DND-41 (cell line): ENCODE measurements at regions not wholly inside any gene's neighbourhood (a gene's known extent, or its start where the extent isn't known, plus 50 kb on each side); places are given as distances from the start of the nearest gene placed in this dataset.

Experiments used
- ATAC-seq: fragments of 200-7000 bp; cut with Tn5 transposase; 3 replicates; pipeline ENCODE4 v1.9.1; 2021; ENCODE audit warnings: low read depth; ENCODE audit not compliant: insufficient read depth
- DNase-seq: peaks from one replicate; pipeline ENCODE4 v3.0.0-alpha.2; 2020
- H2AFZ ChIP-seq: 2 replicates; pipeline ENCODE4 v1.6.0; 2012; ENCODE audit warnings: low read depth, low read length
- H3K27ac ChIP-seq: 2 replicates; pipeline ENCODE4 v1.5.1; 2012; ENCODE audit warnings: low read length, inconsistent platforms
- H3K27me3 ChIP-seq: fragments of 200-600 bp; sonication (generic); 2 replicates; pipeline ENCODE4 v1.6.0; 2012; ENCODE audit warnings: low read length, mild to moderate bottlenecking, inconsistent platforms; ENCODE audit not compliant: insufficient read depth, poor library complexity
- H3K36me3 ChIP-seq: 2 replicates; pipeline ENCODE4 v1.5.1; 2012; ENCODE audit warnings: low read length, inconsistent platforms; ENCODE audit not compliant: insufficient read depth
- H3K4me1 ChIP-seq: 2 replicates; pipeline ENCODE4 v1.5.1; 2012; ENCODE audit warnings: mild to moderate bottlenecking, low read length; ENCODE audit not compliant: insufficient read depth
- H3K4me2 ChIP-seq: 2 replicates; pipeline ENCODE4 v1.6.0; 2012; ENCODE audit warnings: mild to moderate bottlenecking, moderate library complexity, low read length, inconsistent platforms; ENCODE audit not compliant: insufficient read depth
- H3K4me3 ChIP-seq, 2 experiments: fragments of 200-600 bp in 1 of 2; shearing (Covaris generic) in 1 of 2; 2 replicates each; pipeline ENCODE4 v1.5.1; 2012 to 2016; ENCODE audit warnings: inconsistent platforms in 2 of 2, low read length in 2 of 2, mild to moderate bottlenecking in 2 of 2, low read depth in 1 of 2, moderate library complexity in 1 of 2
- H3K79me2 ChIP-seq: 2 replicates; pipeline ENCODE4 v1.6.0; 2012; ENCODE audit warnings: low read length, inconsistent platforms; ENCODE audit not compliant: insufficient read depth
- H3K9ac ChIP-seq: 2 replicates; pipeline ENCODE4 v1.6.0; 2012; ENCODE audit warnings: low read depth, mild to moderate bottlenecking, inconsistent platforms, low read length, moderate library complexity
- H3K9me3 ChIP-seq: 2 replicates; pipeline ENCODE4 v1.5.1; 2012; ENCODE audit warnings: low read length, moderate library complexity, mild to moderate bottlenecking, inconsistent platforms; ENCODE audit not compliant: insufficient read depth, severe bottlenecking
- H4K20me1 ChIP-seq: 2 replicates; pipeline ENCODE4 v1.6.0; 2012; ENCODE audit warnings: low read length; ENCODE audit not compliant: insufficient read depth
- CTCF ChIP-seq: IDR thresholded peaks from 2 replicates; pipeline ENCODE4 v1.5.1; 2012; ENCODE audit warnings: borderline replicate concordance, low read length, moderate library complexity, mild to moderate bottlenecking; ENCODE audit not compliant: poor library complexity, severe bottlenecking; ENCODE audit errors: extremely low read depth
- EZH2 ChIP-seq: IDR thresholded peaks from 3 replicates; pipeline ENCODE4 v1.6.1; 2012; ENCODE audit warnings: borderline replicate concordance, low read depth, mild to moderate bottlenecking, moderate library complexity, low read length, inconsistent platforms; ENCODE audit not compliant: severe bottlenecking

GRCh38 chr14:78091361-78091760 lies 78.8 kb upstream of the NRXN3 start:
- Histone ChIP-seq H3K4me3 (no peak overlapping the region), H3K79me2 (no peaks in the 10 kb centered on the region), H2AFZ (no peak overlapping the region), H3K27me3 (no peaks in the 10 kb centered on the region), H3K9me3 (no peaks in the 10 kb centered on the region), H3K9ac (no peak overlapping the region), H3K4me1 (no peaks in the 10 kb centered on the region), H3K4me2 (no peak overlapping the region), H3K36me3 (no peaks in the 10 kb centered on the region), H4K20me1 (no peaks in the 10 kb centered on the region), H3K27ac (no peak overlapping the region)
- ATAC-seq: no peak
- TF ChIP-seq CTCF (no peak), EZH2 (no peak)
- no peak for DNase-seq

- ATAC-seq (no peak), DNase-seq (no peak)
- Histone ChIP-seq H3K9me3 (no peaks in the 10 kb centered on the region), H3K36me3 (no peaks in the 10 kb centered on the region), H4K20me1 (no peaks in the 10 kb centered on the region), H3K27me3 (no peaks in the 10 kb centered on the region), H3K27ac (no peak overlapping the region), H3K79me2 (no peaks in the 10 kb centered on the region), H3K4me1 (no peaks in the 10 kb centered on the region), H3K4me3 (no peak overlapping the region), H3K4me2 (no peak overlapping the region), H3K9ac (no peak overlapping the region), H2AFZ (no peak overlapping the region)
- TF ChIP-seq EZH2 (no peak), CTCF (no peak)
Observed at GRCh38 chr14:78092040-78092439, 78.1 kb upstream of the NRXN3 start.

- ATAC-seq (no peak), DNase-seq (no peak)
- no peak overlapping the region for H2AFZ ChIP-seq
- no peak overlapping the region for H3K27ac ChIP-seq
- no peaks in the 10 kb centered on the region for H3K79me2 ChIP-seq
- H3K4me1 ChIP-seq: no peaks in the 10 kb centered on the region
- H3K9me3 ChIP-seq: no peaks in the 10 kb centered on the region
- H3K4me3 ChIP-seq: no peak overlapping the region
- H3K4me2 ChIP-seq: no peak overlapping the region
- TF ChIP-seq EZH2 (no peak), CTCF (no peak)
- no peaks in the 10 kb centered on the region for H3K36me3 ChIP-seq
- H3K9ac ChIP-seq: no peak overlapping the region
- H4K20me1 ChIP-seq: no peaks in the 10 kb centered on the region
- no peaks in the 10 kb centered on the region for H3K27me3 ChIP-seq
Observed at GRCh38 chr14:78103271-78103670, 66.9 kb upstream of the NRXN3 start.

GRCh38 chr14:78104160-78104559 lies 66.0 kb upstream of the NRXN3 start:
- no peaks in the 10 kb centered on the region for H3K9me3 ChIP-seq
- ATAC-seq (no peak), DNase-seq (no peak)
- H3K4me3 ChIP-seq: no peak overlapping the region
- no peak overlapping the region for H3K4me2 ChIP-seq
- no peaks in the 10 kb centered on the region for H3K79me2 ChIP-seq
- no peaks in the 10 kb centered on the region for H3K36me3 ChIP-seq
- H4K20me1 ChIP-seq: no peaks in the 10 kb centered on the region
- no peak overlapping the region for H3K9ac ChIP-seq
- TF ChIP-seq CTCF (no peak), EZH2 (no peak)
- H2AFZ ChIP-seq: no peak overlapping the region
- no peaks in the 10 kb centered on the region for H3K4me1 ChIP-seq
- H3K27me3 ChIP-seq: no peaks in the 10 kb centered on the region
- H3K27ac ChIP-seq: no peak overlapping the region
